Mesendoderm (in vitro differentiated cells): ENCODE measurements at regions not wholly inside any gene's neighbourhood (a gene's known extent, or its start where the extent isn't known, plus 50 kb on each side); places are given as distances from the start of the nearest gene placed in this dataset.

Experiments
- DNase-seq: peaks from one replicate; pipeline ENCODE4 v3.0.0; 2013
- H2AK5ac ChIP-seq: 2 replicates; pipeline ENCODE4 v1.6.1; 2013; ENCODE audit warnings: low read length, inconsistent platforms
- H2BK120ac ChIP-seq: 2 replicates; pipeline ENCODE4 v1.6.1; 2013; ENCODE audit warnings: low read depth, mild to moderate bottlenecking, low read length, moderate library complexity, mixed read lengths
- H2BK15ac ChIP-seq: replicated peaks from 2 replicates; pipeline ENCODE4 v1.6.1; 2013; ENCODE audit warnings: low read depth, mild to moderate bottlenecking, moderate library complexity
- H2BK5ac ChIP-seq: 2 replicates; pipeline ENCODE4 v1.6.1; 2013; ENCODE audit warnings: low read length, inconsistent platforms
- H3K18ac ChIP-seq: 2 replicates; pipeline ENCODE4 v1.6.1; 2013; ENCODE audit warnings: mild to moderate bottlenecking, low read length, mixed read lengths
- H3K23ac ChIP-seq: one replicate; pipeline ENCODE4 v1.6.1; 2013; ENCODE audit warnings: low read length
- H3K27ac ChIP-seq: 2 replicates; pipeline ENCODE4 v1.5.1; 2013; ENCODE audit warnings: low read depth, mild to moderate bottlenecking, inconsistent platforms, low read length, moderate library complexity
- H3K27me3 ChIP-seq: 2 replicates; pipeline ENCODE4 v1.6.1; 2013; ENCODE audit warnings: low read length, control low read depth, mild to moderate bottlenecking, inconsistent platforms; ENCODE audit not compliant: insufficient read depth, poor library complexity
- H3K36me3 ChIP-seq: 2 replicates; pipeline ENCODE4 v1.6.1; 2013; ENCODE audit warnings: low read length, inconsistent platforms; ENCODE audit not compliant: control insufficient read depth, insufficient read depth
- H3K4ac ChIP-seq: one replicate; pipeline ENCODE4 v1.6.1; 2013; ENCODE audit warnings: low read depth, mild to moderate bottlenecking, low read length, moderate library complexity
- H3K4me1 ChIP-seq: 2 replicates; pipeline ENCODE4 v1.6.1; 2013; ENCODE audit warnings: low read depth, low read length, inconsistent platforms; ENCODE audit not compliant: control insufficient read depth
- H3K4me2 ChIP-seq: 2 replicates; pipeline ENCODE4 v1.6.1; 2013; ENCODE audit warnings: low read length
- H3K4me3 ChIP-seq: 2 replicates; pipeline ENCODE4 v1.5.1; 2013; ENCODE audit warnings: mild to moderate bottlenecking, low read length
- H3K56ac ChIP-seq: one replicate; pipeline ENCODE4 v1.6.1; 2013; ENCODE audit warnings: low read length
- H3K79me1 ChIP-seq: 2 replicates; pipeline ENCODE4 v1.6.1; 2013; ENCODE audit warnings: low read length, inconsistent platforms
- H3K79me2 ChIP-seq: 2 replicates; pipeline ENCODE4 v1.6.1; 2013; ENCODE audit warnings: mild to moderate bottlenecking, low read length; ENCODE audit not compliant: control insufficient read depth, insufficient read depth
- H3K9ac ChIP-seq: 2 replicates; pipeline ENCODE4 v1.6.1; 2013; ENCODE audit warnings: low read length, inconsistent platforms
- H4K5ac ChIP-seq: one replicate; pipeline ENCODE4 v1.6.1; 2013; ENCODE audit warnings: low read length
- H4K8ac ChIP-seq: one replicate; pipeline ENCODE4 v1.6.1; 2013; ENCODE audit warnings: low read depth, mild to moderate bottlenecking, control low read depth, low read length, moderate library complexity
- WGBS: extraction: QIAGEN DNeasy Blood & Tissue Kit; methylation state at CpG from one replicate; pipeline ENCODE4 v1.1.7; 2013; ENCODE audit warnings: low lambda C conversion rate, missing lambda C conversion rate; ENCODE audit not compliant: insufficient coverage; ENCODE audit errors: extremely low coverage; 5-methylcytosine and 5-hydroxymethylcytosine counted together

- Histone ChIP-seq H3K27ac (no peak overlapping the region), H3K79me2 (no peaks in the 10 kb centered on the region), H3K18ac (no peak overlapping the region), H2BK5ac (no peak overlapping the region), H2BK15ac (no peak overlapping the region), H3K79me1 (no peaks in the 10 kb centered on the region), H3K36me3 (no peaks in the 10 kb centered on the region), H3K56ac (no peak overlapping the region), H3K4ac (no peak overlapping the region), H3K27me3 (no peaks in the 10 kb centered on the region), H3K9ac (no peak overlapping the region), H3K4me3 (no peak overlapping the region), H3K4me2 (no peak overlapping the region), H2BK120ac (no peak overlapping the region), H2AK5ac (no peak overlapping the region), H4K8ac (no peak overlapping the region), H4K5ac (no peak overlapping the region), H3K4me1 (no peaks in the 10 kb centered on the region), H3K23ac (no peak overlapping the region)
- no CpG with 5 or more reads among the region's 2 CpGs for WGBS
- no peak for DNase-seq
Observed at GRCh38 chr5:100299261-100299660, 235.9 kb upstream of the FAM174A start.

- no peak overlapping the region for H4K5ac ChIP-seq
- no peak overlapping the region for H2BK120ac ChIP-seq
- H2BK15ac ChIP-seq: no peak overlapping the region
- H3K27me3 ChIP-seq: no peaks in the 10 kb centered on the region
- H3K4me1 ChIP-seq: no peaks in the 10 kb centered on the region
- no peak overlapping the region for H3K9ac ChIP-seq
- no peak overlapping the region for H3K18ac ChIP-seq
- no peak overlapping the region for H4K8ac ChIP-seq
- no peak overlapping the region for H3K27ac ChIP-seq
- no peaks in the 10 kb centered on the region for H3K79me1 ChIP-seq
- no peak overlapping the region for H3K4me3 ChIP-seq
- H3K23ac ChIP-seq: no peak overlapping the region
- H3K56ac ChIP-seq: no peak overlapping the region
- no peak for DNase-seq
- H2AK5ac ChIP-seq: no peak overlapping the region
- no peaks in the 10 kb centered on the region for H3K79me2 ChIP-seq
- no peak overlapping the region for H2BK5ac ChIP-seq
- H3K36me3 ChIP-seq: no peaks in the 10 kb centered on the region
- H3K4ac ChIP-seq: no peak overlapping the region
- H3K4me2 ChIP-seq: no peak overlapping the region
Observed at GRCh38 chr5:100276071-100276470, 259.1 kb upstream of the FAM174A start.

GRCh38 chr5:100275631-100276030, 259.5 kb upstream of the FAM174A start:
- no peak overlapping the region for H2BK120ac ChIP-seq
- no peaks in the 10 kb centered on the region for H3K79me1 ChIP-seq
- no peaks in the 10 kb centered on the region for H3K27me3 ChIP-seq
- no peak overlapping the region for H2BK5ac ChIP-seq
- no peak for DNase-seq
- WGBS: no CpG with 5 or more reads among the region's 1 CpG
- H3K4me3 ChIP-seq: no peak overlapping the region
- H2BK15ac ChIP-seq: no peak overlapping the region
- no peak overlapping the region for H3K9ac ChIP-seq
- no peak overlapping the region for H4K5ac ChIP-seq
- H4K8ac ChIP-seq: no peak overlapping the region
- H3K27ac ChIP-seq: no peak overlapping the region
- H3K18ac ChIP-seq: no peak overlapping the region
- H3K79me2 ChIP-seq: no peaks in the 10 kb centered on the region
- no peak overlapping the region for H2AK5ac ChIP-seq
- H3K4me1 ChIP-seq: no peaks in the 10 kb centered on the region
- H3K36me3 ChIP-seq: no peaks in the 10 kb centered on the region
- no peak overlapping the region for H3K23ac ChIP-seq
- no peak overlapping the region for H3K4me2 ChIP-seq
- H3K4ac ChIP-seq: no peak overlapping the region
- no peak overlapping the region for H3K56ac ChIP-seq

DNA sequence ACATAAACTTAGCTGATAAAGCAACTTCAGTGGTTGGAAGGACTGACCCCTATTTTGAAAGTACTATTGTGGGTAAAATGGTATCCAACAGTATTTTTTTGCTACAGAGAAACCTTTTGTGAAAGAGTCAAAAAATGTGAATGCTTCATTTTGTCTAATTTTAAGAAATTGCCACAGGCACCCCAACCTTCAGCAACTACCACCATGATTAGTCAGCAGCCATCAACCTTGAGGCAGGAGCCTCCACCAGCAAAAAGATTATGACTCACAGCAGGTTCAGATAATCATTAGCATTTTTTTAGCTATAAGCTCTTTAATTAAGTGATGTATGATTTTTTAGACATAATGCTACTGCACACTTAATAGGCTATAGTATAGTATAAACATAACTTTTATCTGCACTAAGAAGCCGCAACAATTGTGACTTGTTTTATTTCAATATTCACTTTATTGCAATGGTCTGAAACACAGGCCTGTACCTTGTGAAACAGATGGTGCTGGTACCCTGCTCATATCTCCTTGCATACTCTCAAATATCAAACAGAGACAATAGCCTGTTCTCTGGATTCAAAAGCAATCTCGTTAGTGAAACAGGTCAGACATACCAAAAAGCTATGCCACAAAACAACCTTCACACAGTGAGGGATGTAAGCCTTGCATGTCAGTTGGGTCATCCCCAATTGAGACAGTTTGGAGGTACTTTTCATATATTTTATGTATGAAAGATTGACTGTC, 261.2 kb upstream of the FAM174A start:
- no peak overlapping the region for H3K4me2 ChIP-seq
- no peak overlapping the region for H4K8ac ChIP-seq
- H3K23ac ChIP-seq: no peak overlapping the region
- H3K4me1 ChIP-seq: no peaks in the 10 kb centered on the region
- H3K4me3 ChIP-seq: no peak overlapping the region
- H3K27me3 ChIP-seq: no peaks in the 10 kb centered on the region
- no peak for DNase-seq
- no peak overlapping the region for H3K27ac ChIP-seq
- no peak overlapping the region for H3K4ac ChIP-seq
- H3K56ac ChIP-seq: no peak overlapping the region
- H3K79me1 ChIP-seq: no peaks in the 10 kb centered on the region
- H2BK5ac ChIP-seq: no peak overlapping the region
- H3K18ac ChIP-seq: no peak overlapping the region
- H2BK15ac ChIP-seq: no peak overlapping the region
- WGBS: no CpG with 5 or more reads among the region's 2 CpGs
- H3K36me3 ChIP-seq: no peaks in the 10 kb centered on the region
- no peaks in the 10 kb centered on the region for H3K79me2 ChIP-seq
- H2AK5ac ChIP-seq: no peak overlapping the region
- no peak overlapping the region for H2BK120ac ChIP-seq
- no peak overlapping the region for H4K5ac ChIP-seq
- H3K9ac ChIP-seq: no peak overlapping the region

- no peak for DNase-seq
- Histone ChIP-seq H3K4me1 (no peaks in the 10 kb centered on the region), H3K79me1 (no peaks in the 10 kb centered on the region), H2BK120ac (no peak overlapping the region), H2BK5ac (no peak overlapping the region), H2AK5ac (no peak overlapping the region), H3K27ac (no peak overlapping the region), H3K27me3 (no peaks in the 10 kb centered on the region), H3K9ac (no peak overlapping the region), H3K36me3 (no peaks in the 10 kb centered on the region), H3K56ac (no peak overlapping the region), H2BK15ac (no peak overlapping the region), H3K4me2 (no peak overlapping the region), H3K4ac (no peak overlapping the region), H3K18ac (no peak overlapping the region), H3K23ac (no peak overlapping the region), H4K8ac (no peak overlapping the region), H4K5ac (no peak overlapping the region), H3K79me2 (no peaks in the 10 kb centered on the region), H3K4me3 (no peak overlapping the region)
- no CpG with 5 or more reads among the region's 7 CpGs for WGBS
Observed at GRCh38 chr5:100270023-100270771, 265.0 kb upstream of the FAM174A start.
